Type B pancreatic cell (in vitro differentiated cells): ENCODE measurements at regions not wholly inside any gene's neighbourhood (a gene's known extent, or its start where the extent isn't known, plus 50 kb on each side); places are given as distances from the start of the nearest gene placed in this dataset.

Experiments used
- DNase-seq: peaks from one replicate; pipeline ENCODE4 v3.0.0; 2021; ENCODE audit warnings: mixed read lengths; ENCODE audit not compliant: unreplicated experiment; ENCODE audit errors: extremely low spot score
- H3K27ac Mint-ChIP-seq: 2 replicates; pipeline ENCODE4 v1.8.0; 2021; ENCODE audit warnings: mild to moderate bottlenecking, mixed read lengths
- H3K27me3 Mint-ChIP-seq: 2 replicates; pipeline ENCODE4 v1.8.0; 2021; ENCODE audit warnings: mixed read lengths
- H3K36me3 Mint-ChIP-seq: 2 replicates; pipeline ENCODE4 v1.8.0; 2021; ENCODE audit warnings: mixed read lengths
- H3K4me1 Mint-ChIP-seq: one replicate; pipeline ENCODE4 v1.8.0; 2021; ENCODE audit warnings: mixed read lengths; ENCODE audit not compliant: unreplicated experiment
- H3K4me3 Mint-ChIP-seq: 2 replicates; pipeline ENCODE4 v1.8.0; 2021; ENCODE audit warnings: mild to moderate bottlenecking, mixed read lengths
- H3K9me3 Mint-ChIP-seq: 2 replicates; pipeline ENCODE4 v1.8.0; 2021; ENCODE audit warnings: mixed read lengths
- CTCF ChIP-seq: fragments of 200-600 bp; sonication (generic); conservative IDR thresholded peaks from 2 replicates; pipeline ENCODE4 v1.5.0; 2021; ENCODE audit warnings: antibody characterized with exemption, mild to moderate bottlenecking

- DNase-seq: no peak
- no peaks in the 10 kb centered on the region for H3K36me3 Mint-ChIP-seq
- no peak overlapping the region for H3K4me3 Mint-ChIP-seq
- TF ChIP-seq CTCF: no peak
- H3K27ac Mint-ChIP-seq: no peak overlapping the region
- H3K4me1 Mint-ChIP-seq: peaks cover 7% of the 10 kb centered on the region
- peaks cover 18% of the 10 kb centered on the region for H3K27me3 Mint-ChIP-seq
- H3K9me3 Mint-ChIP-seq: peaks cover 19% of the 10 kb centered on the region
Measured at GRCh38 chr5:8906303-8906967, 639.4 kb downstream of the SEMA5A start.

- H3K27me3 Mint-ChIP-seq: peaks cover 18% of the 10 kb centered on the region
- H3K9me3 Mint-ChIP-seq: peaks cover 19% of the 10 kb centered on the region
- no peaks in the 10 kb centered on the region for H3K36me3 Mint-ChIP-seq
- H3K27ac Mint-ChIP-seq: no peak overlapping the region
- DNase-seq: no peak
- H3K4me3 Mint-ChIP-seq: no peak overlapping the region
- no peak for TF ChIP-seq CTCF
- H3K4me1 Mint-ChIP-seq: peaks cover 7% of the 10 kb centered on the region
Measured at GRCh38 chr5:8907168-8907868, 638.6 kb downstream of the SEMA5A start.

GRCh38 chr5:8908055-8908683, 637.7 kb downstream of the SEMA5A start:
- no peak overlapping the region for H3K4me3 Mint-ChIP-seq
- peaks cover 18% of the 10 kb centered on the region for H3K27me3 Mint-ChIP-seq
- TF ChIP-seq CTCF: peak; percentile 86
- no peak overlapping the region for H3K27ac Mint-ChIP-seq
- H3K4me1 Mint-ChIP-seq: peaks cover 7% of the 10 kb centered on the region
- peaks cover 19% of the 10 kb centered on the region for H3K9me3 Mint-ChIP-seq
- no peak for DNase-seq
- H3K36me3 Mint-ChIP-seq: no peaks in the 10 kb centered on the region

- TF ChIP-seq CTCF: no peak
- peaks cover 16% of the 10 kb centered on the region for H3K27me3 Mint-ChIP-seq
- H3K9me3 Mint-ChIP-seq: peaks cover 12% of the 10 kb centered on the region
- no peaks in the 10 kb centered on the region for H3K36me3 Mint-ChIP-seq
- H3K4me1 Mint-ChIP-seq: no peaks in the 10 kb centered on the region
- no peak for DNase-seq
- no peak overlapping the region for H3K4me3 Mint-ChIP-seq
- no peak overlapping the region for H3K27ac Mint-ChIP-seq
Measured at GRCh38 chr5:8912106-8912505, 633.8 kb downstream of the SEMA5A start.

- no peak overlapping the region for H3K27ac Mint-ChIP-seq
- TF ChIP-seq CTCF: no peak
- peaks cover 6% of the 10 kb centered on the region for H3K9me3 Mint-ChIP-seq
- H3K4me3 Mint-ChIP-seq: no peak overlapping the region
- DNase-seq: no peak
- H3K27me3 Mint-ChIP-seq: peaks cover 22% of the 10 kb centered on the region
- no peaks in the 10 kb centered on the region for H3K36me3 Mint-ChIP-seq
- no peaks in the 10 kb centered on the region for H3K4me1 Mint-ChIP-seq
Measured at GRCh38 chr5:8913522-8913921, 632.4 kb downstream of the SEMA5A start.
